ENCODE measurements at regions not wholly inside any gene's neighbourhood (a gene's known extent, or its start where the extent isn't known, plus 50 kb on each side); places are given as distances from the start of the nearest gene placed in this dataset.

DNA sequence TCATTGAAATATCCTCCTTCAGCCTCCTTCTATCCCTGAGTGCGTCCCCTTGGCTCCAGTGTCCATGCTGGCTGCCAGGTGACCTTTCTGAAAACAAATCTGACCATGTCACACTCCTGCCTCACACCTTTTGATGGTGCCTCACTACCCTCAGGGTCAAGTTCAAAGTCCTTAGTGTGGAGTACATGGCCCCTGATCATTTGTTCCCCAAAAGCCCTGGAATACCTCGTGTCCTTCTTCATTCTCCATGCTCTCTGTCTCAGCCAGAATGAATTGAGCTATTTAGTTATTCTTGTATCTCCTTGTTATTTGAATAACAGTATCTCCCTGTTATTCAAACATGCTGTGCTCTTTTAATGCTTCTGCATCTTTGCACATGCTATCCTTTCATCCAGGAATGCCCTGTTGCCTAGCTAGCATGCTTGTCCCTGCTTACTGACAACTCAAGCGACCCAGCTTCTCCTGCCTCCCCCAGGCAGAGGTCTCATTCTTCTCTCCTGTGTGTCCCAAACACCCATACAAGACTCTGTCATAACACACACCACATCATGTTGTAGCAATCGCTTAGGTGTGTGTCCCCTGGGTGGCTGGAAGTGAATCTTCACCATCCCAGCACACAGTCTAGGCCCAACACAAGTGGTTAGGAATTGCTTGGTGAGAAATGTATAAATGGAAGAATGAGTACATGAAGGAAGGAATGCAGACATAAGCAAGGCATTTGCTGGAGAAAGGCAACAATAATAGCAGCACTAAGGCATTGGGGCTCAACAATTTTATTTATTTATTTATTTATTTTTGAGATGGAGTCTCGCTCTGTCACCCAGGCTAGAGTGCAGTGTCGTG lies 144.0 kb downstream of the DDX1 start:
- DNase-seq (ENCODE audit: low spot score): peak; percentile 8
- TF ChIP-seq, protein P1, sequence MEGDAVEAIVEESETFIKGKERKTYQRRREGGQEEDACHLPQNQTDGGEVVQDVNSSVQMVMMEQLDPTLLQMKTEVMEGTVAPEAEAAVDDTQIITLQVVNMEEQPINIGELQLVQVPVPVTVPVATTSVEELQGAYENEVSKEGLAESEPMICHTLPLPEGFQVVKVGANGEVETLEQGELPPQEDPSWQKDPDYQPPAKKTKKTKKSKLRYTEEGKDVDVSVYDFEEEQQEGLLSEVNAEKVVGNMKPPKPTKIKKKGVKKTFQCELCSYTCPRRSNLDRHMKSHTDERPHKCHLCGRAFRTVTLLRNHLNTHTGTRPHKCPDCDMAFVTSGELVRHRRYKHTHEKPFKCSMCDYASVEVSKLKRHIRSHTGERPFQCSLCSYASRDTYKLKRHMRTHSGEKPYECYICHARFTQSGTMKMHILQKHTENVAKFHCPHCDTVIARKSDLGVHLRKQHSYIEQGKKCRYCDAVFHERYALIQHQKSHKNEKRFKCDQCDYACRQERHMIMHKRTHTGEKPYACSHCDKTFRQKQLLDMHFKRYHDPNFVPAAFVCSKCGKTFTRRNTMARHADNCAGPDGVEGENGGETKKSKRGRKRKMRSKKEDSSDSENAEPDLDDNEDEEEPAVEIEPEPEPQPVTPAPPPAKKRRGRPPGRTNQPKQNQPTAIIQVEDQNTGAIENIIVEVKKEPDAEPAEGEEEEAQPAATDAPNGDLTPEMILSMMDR (IDR thresholded peaks at IDR 0.05): no peak
- no peak overlapping the region for H3K4me3 ChIP-seq
- H3K27ac ChIP-seq: no peak overlapping the region

DNA sequence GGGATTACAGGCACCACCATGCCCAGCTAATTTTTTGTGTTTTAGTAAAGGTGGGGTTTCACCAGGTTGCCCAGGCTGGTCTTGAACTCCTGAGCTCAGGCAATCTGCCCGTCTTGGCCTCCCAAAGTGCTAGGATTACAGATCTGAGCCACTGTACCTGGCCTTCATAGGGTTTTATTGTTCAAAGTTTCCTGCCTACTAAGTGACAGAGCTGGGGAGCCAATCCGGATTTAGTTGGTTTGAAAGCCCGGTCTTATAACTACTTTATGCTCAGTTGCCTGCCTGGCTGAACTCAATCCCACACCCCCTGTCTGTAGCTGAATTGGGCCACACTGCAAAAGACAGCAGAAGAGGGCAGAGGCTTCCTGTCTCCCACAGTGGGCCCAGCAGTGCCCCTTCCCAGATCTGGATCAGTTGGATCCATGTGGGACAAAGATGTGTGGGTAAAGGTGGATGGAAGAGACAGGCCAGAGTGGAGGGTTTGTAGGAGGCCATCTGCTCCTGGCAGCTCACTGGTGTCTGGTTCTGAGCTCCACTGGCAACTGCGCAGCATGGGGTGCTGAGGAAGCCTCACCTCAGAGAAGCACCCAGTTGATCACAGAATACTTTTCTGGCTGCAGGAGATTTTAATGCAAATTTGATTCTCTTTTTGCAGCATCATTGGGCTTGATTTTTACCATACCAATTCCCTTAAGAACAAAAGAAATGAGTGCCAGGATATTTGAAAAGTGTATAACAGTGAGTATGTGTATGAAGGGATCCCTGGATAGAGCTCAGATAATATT lies 144.9 kb downstream of the DDX1 start:
- H3K27ac ChIP-seq: no peak overlapping the region
- TF ChIP-seq, protein P1 (IDR thresholded peaks at IDR 0.05): no peak
- peak; percentile 36 for DNase-seq (ENCODE audit: low spot score)
- no peak overlapping the region for H3K4me3 ChIP-seq

DNA sequence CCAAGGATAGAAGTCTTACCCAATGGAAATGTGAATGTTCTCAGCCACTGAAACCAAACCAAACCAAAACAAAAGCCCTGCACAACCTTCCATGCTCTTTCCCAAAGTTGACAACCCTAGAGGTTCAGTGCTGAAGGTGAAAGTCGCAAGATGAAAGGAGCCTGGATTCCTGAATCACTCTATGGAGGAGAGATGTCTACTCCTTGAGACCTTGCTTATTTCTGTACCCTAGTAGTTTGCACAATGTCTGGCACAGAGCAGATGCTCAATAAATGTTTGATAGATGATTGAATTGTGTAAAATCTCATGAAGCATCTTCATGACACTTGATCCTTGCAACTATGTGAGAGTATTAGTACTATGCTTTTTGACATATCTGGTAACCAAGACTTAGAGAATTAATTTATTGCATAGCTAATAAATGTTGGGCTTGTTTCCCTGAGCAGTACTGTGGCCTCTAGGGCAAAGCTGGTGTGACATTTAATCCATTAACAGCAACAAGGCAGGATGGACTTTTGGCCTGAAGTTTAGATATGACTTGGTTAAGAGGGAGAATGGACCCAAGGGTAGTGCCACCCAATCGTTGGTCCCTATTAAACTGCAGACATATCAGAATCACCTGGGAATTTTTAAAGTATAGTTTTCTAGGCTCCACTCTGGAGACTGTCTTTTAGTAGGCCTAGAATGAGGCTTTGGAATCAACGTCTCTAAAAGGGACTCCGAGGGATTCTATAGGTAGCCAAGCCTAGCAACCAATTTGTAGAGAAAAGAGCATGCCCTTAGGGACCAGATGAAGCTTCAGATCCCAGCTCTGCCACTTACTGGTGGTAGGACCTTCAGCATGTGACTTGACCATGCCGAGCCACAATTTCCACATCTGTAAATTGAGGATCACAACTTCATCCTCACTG lies 145.9 kb downstream of the DDX1 start:
- no peak overlapping the region for H3K4me3 ChIP-seq
- DNase-seq (ENCODE audit: low spot score): peak; percentile 0
- no peak overlapping the region for H3K27ac ChIP-seq
- TF ChIP-seq, protein P1 (IDR thresholded peaks at IDR 0.05): no peak

DNA sequence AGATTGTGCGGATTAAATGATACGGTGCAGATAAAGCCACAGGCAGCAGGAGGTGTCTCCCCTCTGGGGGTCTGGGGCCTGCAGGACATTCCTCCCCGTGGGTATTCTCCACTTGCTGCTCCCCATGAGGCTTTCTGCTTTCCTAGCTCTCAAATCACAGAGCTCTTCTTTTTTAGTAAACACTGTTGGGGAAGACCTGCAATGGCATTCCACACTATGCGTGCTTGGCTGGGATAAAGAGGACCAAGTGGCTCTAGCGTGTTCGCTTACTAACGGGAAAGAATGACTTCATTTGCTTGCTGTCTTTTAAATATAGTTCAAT lies 146.5 kb downstream of the DDX1 start:
- H3K27ac ChIP-seq: no peak overlapping the region
- H3K4me3 ChIP-seq: no peak overlapping the region
- DNase-seq (ENCODE audit: low spot score): peak; percentile 19
- TF ChIP-seq, protein P1 (IDR thresholded peaks at IDR 0.05): no peak

DNA sequence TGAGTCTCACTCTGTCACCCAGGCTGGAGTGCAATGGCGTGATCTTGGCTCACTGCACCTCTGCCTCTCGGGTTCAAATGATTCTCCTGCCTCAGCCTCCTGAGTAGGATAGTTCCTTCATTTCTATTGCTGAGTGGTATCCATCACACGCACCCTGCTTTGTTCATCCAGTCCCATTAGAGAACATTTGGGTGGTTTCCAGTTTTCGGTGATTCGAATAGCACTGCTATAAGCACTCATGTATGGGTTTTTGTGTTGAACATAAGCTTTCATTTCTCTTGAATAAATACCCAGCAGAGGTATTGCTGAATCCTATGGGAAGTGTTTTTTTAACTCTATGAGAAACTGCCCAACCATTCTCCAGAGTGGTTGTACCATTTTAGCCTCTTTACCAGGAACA lies 147.3 kb downstream of the DDX1 start:
- no peak overlapping the region for H3K27ac ChIP-seq
- TF ChIP-seq, protein P1 (IDR thresholded peaks at IDR 0.05): no peak
- no peak overlapping the region for H3K4me3 ChIP-seq
- DNase-seq (ENCODE audit: low spot score): no peak

DNA sequence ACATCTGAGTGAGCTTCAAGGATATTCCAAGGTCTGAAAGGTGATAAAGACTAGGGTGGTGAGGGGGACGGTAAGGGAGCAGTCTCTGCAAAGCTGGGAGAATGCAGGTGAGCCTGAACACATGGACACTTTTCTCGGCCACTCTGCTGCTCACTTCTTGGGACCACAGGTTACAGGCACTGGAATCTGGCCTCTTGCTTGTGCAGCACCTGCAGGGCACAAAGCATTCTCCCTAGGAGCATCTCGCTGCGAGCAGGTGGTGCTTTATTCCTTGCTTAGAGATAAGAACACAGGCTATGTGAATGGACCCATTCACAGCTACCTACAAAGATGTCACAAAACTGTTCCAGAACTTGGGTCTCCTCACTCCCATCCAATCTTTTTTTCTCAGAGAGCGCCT lies 153.2 kb downstream of the DDX1 start:
- TF ChIP-seq, protein P1 (IDR thresholded peaks at IDR 0.05): no peak
- Histone ChIP-seq H3K4me3 (no peak overlapping the region), H3K27ac (no peak overlapping the region)
- peak; percentile 1 for DNase-seq (ENCODE audit: low spot score)
